Omental fat pad (tissue), 3 donors: ENCODE measurements at regions not wholly inside any gene's neighbourhood (a gene's known extent, or its start where the extent isn't known, plus 50 kb on each side); places are given as distances from the start of the nearest gene placed in this dataset.

Experiments used
- ATAC-seq: fragments of 150-250 bp; one replicate; pipeline ENCODE4 v1.9.1; 2016; ENCODE audit warnings: mild to moderate bottlenecking, moderate library complexity; ENCODE audit not compliant: low FRiP score
- DNase-seq: peaks from one replicate; pipeline ENCODE4 v3.0.0-alpha.2; 2019; ENCODE audit warnings: low spot score
- CTCF ChIP-seq, 3 donors: fragments of 450-650 bp; IDR thresholded peaks; one replicate each; pipeline ENCODE4 v1.5.1; 2016 to 2017; ENCODE audit warnings: antibody characterized with exemption in 3 of 3, mild to moderate bottlenecking in 3 of 3, moderate library complexity in 2 of 3

- no peak for TF ChIP-seq CTCF (IDR thresholded peaks at IDR 0.05)
- no peak for DNase-seq
- ATAC-seq, result no peak
These were observed 746.5 kb upstream of the FOXG1 start for GRCh38 chr14:28020112-28020511.

DNA sequence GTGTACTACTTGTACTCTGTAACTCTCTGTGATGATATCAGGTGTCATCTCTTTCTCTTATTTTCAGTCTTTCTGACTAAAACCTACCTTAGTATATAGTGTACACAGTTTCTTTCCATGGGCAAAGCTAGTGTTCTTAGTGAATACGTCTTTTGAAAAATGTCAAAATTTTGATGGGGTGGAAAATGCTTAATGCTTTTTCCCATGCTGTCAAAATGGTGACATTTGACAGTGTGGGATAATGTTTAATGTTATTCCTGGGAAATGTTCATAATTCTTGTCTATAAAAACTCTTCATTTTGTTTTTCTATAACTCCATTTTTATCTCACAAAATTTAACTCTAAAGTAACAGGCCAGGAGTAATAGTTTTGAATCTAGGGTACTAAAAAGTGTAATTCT is 742.7 kb upstream of the FOXG1 start:
- DNase-seq (no peak), ATAC-seq (no peak)
- no peak for TF ChIP-seq CTCF (IDR thresholded peaks at IDR 0.05)

GRCh38 chr14:28052251-28052650 is 714.3 kb upstream of the FOXG1 start:
- TF ChIP-seq CTCF (IDR thresholded peaks at IDR 0.05), result no peak
- no peak for DNase-seq
- no peak for ATAC-seq

- ATAC-seq (no peak), DNase-seq (no peak)
- TF ChIP-seq CTCF (IDR thresholded peaks at IDR 0.05), result no peak
These were observed 711.6 kb upstream of the FOXG1 start for GRCh38 chr14:28055008-28055407.

DNA sequence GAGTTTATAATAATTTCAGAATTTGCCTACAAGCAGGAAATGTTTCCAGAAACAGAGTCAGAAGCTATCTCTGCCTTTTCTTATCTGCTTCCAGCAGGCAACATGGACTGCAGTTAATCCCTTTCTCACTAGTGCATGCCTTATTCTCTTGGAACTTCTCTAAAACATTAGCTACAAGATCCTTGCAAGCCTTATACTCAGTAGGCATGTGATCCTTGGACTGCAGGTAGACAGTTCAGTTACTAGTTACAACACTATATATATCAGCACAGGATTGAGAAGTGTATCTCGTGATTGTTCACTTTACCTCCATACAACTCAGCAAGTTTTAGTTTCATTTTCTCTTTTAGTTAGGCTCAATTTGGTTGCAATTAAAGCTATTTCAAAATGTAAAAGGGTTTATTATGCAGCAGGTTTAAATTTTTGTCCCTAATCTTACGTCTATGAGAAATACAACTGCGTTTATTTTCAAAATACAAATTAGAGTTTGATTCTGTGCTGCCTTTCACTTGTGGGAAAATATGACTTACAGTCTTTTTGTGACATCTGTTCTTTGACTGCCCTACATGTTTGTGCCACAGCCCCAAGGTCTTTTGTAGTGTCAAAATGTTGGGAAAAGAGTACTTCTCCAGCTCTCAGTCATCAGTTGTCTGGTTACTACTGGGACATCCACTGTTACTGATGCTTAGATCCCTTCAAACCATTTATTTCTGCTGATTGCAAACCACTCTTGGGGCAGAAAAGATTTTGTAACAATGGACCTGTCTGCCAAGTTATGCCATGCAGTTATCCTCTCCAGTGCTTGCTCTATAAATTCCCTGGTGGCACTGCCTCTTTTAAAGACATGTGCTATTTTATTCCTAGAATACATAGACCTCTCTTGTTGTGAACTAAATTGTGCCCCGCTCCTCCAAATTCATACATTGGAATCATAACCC is 709.0 kb upstream of the FOXG1 start:
- TF ChIP-seq CTCF (IDR thresholded peaks at IDR 0.05), result no peak
- ATAC-seq, result no peak
- no peak for DNase-seq

GRCh38 chr14:28059254-28059653 is 707.3 kb upstream of the FOXG1 start:
- TF ChIP-seq CTCF (IDR thresholded peaks at IDR 0.05), result no peak
- ATAC-seq (no peak), DNase-seq (no peak)

GRCh38 chr14:28061006-28061405 is 705.6 kb upstream of the FOXG1 start:
- DNase-seq, result no peak
- ATAC-seq, result no peak
- no peak for TF ChIP-seq CTCF (IDR thresholded peaks at IDR 0.05)
